A549 (cell line): ENCODE measurements at regions not wholly inside any gene's neighbourhood (a gene's known extent, or its start where the extent isn't known, plus 50 kb on each side); places are given as distances from the start of the nearest gene placed in this dataset.

Source experiments
- ATAC-seq, 2 experiments: fragments of 200-7000 bp in 1 of 2; fragments of >200 bp in 1 of 2; cut with Nextera tagmentation in 1 of 2; cut with Tn5 transposase in 1 of 2; 3 replicates each; pipeline versions ENCODE4 v1.8.0 to v1.9.1; 2018 to 2020; ENCODE audit warnings: mild to moderate bottlenecking in 1 of 2, moderate library complexity in 1 of 2
- CTCF ChIA-PET: fragments of 300-600 bp; sonication (Branson Sonifier 250); formaldehyde crosslinking; extraction: SDS; loops from one replicate; lab custom pipeline; 2021; ENCODE audit warnings: antibody characterized with exemption, inconsistent platforms; lab: Yijun Ruan, JAX
- POLR2A ChIA-PET: fragments of 350-600 bp; formaldehyde crosslinking; extraction: SDS; loops from one replicate; lab custom pipeline; 2021; ENCODE audit warnings: antibody characterized with exemption, inconsistent platforms; lab: Yijun Ruan, JAX
- DNase-seq, 2 experiments: peaks; one replicate each; pipeline versions ENCODE4 v3.0.0 to v3.0.0-alpha.2; 2011 to 2016; ENCODE audit warnings: low read depth in 1 of 2, low spot score in 1 of 2
- FAIRE-seq: peaks from 2 replicates; lab custom pipeline; 2011; peaks lifted over from hg19 to GRCh38; lab: Jason Lieb, UNC
- H3K27ac ChIP-seq, 2 experiments: fragments of >200 bp; sonication (Bioruptor Twin); formaldehyde crosslinking; 3 replicates each; pipeline ENCODE4 v1.5.1; 2016 to 2017
- H3K4me1 ChIP-seq: fragments of >200 bp; sonication (Bioruptor Twin); formaldehyde crosslinking; 3 replicates; pipeline ENCODE4 v1.6.1; 2016
- H3K4me2 ChIP-seq: fragments of >200 bp; sonication (Bioruptor Twin); formaldehyde crosslinking; 3 replicates; pipeline ENCODE4 v1.6.1; 2016
- H3K4me3 ChIP-seq: fragments of >200 bp; sonication (Bioruptor Twin); formaldehyde crosslinking; 3 replicates; pipeline ENCODE4 v1.5.1; 2016
- H3K9me3 ChIP-seq: fragments of >200 bp; sonication (Bioruptor Twin); formaldehyde crosslinking; 3 replicates; pipeline ENCODE4 v1.6.1; 2016
- BHLHE40 ChIP-seq: IDR thresholded peaks from 2 replicates; pipeline ENCODE4 v1.6.1; 2012; ENCODE audit warnings: low read depth, low read length, inconsistent platforms
- CBX2 ChIP-seq: fragments of 200-600 bp; sonication (generic); IDR thresholded peaks from 2 replicates; pipeline ENCODE4 v1.6.1; 2016; ENCODE audit warnings: low read depth, mild to moderate bottlenecking, borderline replicate concordance
- CEBPB ChIP-seq, 2 experiments: fragments of >200 bp in 1 of 2; sonication (Bioruptor Twin) in 1 of 2; formaldehyde crosslinking in 1 of 2; IDR thresholded peaks; 2 replicates each; pipeline ENCODE4 v1.6.1; 2012 to 2016
- CHD2 ChIP-seq: fragments of 150-350 bp; IDR thresholded peaks from 2 replicates; pipeline ENCODE4 v1.6.1; 2014; ENCODE audit warnings: low read length; ENCODE audit not compliant: partially characterized antibody
- CHD4 ChIP-seq: fragments of 200-600 bp; sonication (generic); IDR thresholded peaks from 2 replicates; pipeline ENCODE4 v1.6.1; 2016; ENCODE audit warnings: antibody characterized with exemption, mild to moderate bottlenecking, borderline replicate concordance
- EP300 ChIP-seq, 2 experiments: fragments of >200 bp; sonication (Bioruptor Twin); formaldehyde crosslinking; IDR thresholded peaks; 2 replicates in 1 of 2; 3 replicates in 1 of 2; pipeline ENCODE4 v1.6.1; 2016 to 2017
- ESRRA ChIP-seq: fragments of 150-350 bp; IDR thresholded peaks from 2 replicates; pipeline ENCODE4 v1.6.1; 2014; ENCODE audit warnings: mild to moderate bottlenecking, low read length, borderline replicate concordance
- FOSL2 ChIP-seq, 2 experiments: fragments of 450-650 bp in 1 of 2; fragments of >200 bp in 1 of 2; sonication (Bioruptor Twin) in 1 of 2; formaldehyde crosslinking; IDR thresholded peaks; 2 replicates each; pipeline versions ENCODE4 v1.5.0 to v1.6.1; 2016 to 2020; ENCODE audit warnings: mild to moderate bottlenecking in 1 of 2, moderate library complexity in 1 of 2
- FOXS1 ChIP-seq: fragments of 250-450 bp; sonication (Bioruptor Pico); IDR thresholded peaks from 2 replicates; pipeline ENCODE4 v1.5.0; 2020; ENCODE audit warnings: mild to moderate bottlenecking, moderate library complexity
- HDAC2 ChIP-seq: fragments of 200-600 bp; sonication (generic); IDR thresholded peaks from 2 replicates; pipeline ENCODE4 v1.6.1; 2016
- HEYL ChIP-seq: fragments of 250-450 bp; sonication (Bioruptor Pico); IDR thresholded peaks from 2 replicates; pipeline ENCODE4 v1.8.0; 2021; ENCODE audit warnings: mild to moderate bottlenecking, moderate library complexity
- HOXB13 ChIP-seq: fragments of 250-450 bp; sonication (Bioruptor Pico); IDR thresholded peaks from 2 replicates; pipeline ENCODE4 v1.5.0; 2020; ENCODE audit warnings: low read depth, mild to moderate bottlenecking, moderate library complexity
- KDM1A ChIP-seq: fragments of 200-600 bp; sonication (generic); IDR thresholded peaks from 2 replicates; pipeline ENCODE4 v1.6.1; 2016; ENCODE audit warnings: low read depth, mild to moderate bottlenecking
- MAFK ChIP-seq: fragments of 450-650 bp; IDR thresholded peaks from 2 replicates; pipeline ENCODE4 v1.6.1; 2014; ENCODE audit not compliant: partially characterized antibody
- MAZ ChIP-seq: fragments of 150-350 bp; IDR thresholded peaks from 2 replicates; pipeline ENCODE4 v1.6.1; 2014; ENCODE audit warnings: antibody characterized with exemption, low read depth, low read length, borderline replicate concordance
- NFE2L2 ChIP-seq: fragments of 150-350 bp; conservative IDR thresholded peaks from 2 replicates; pipeline ENCODE4 v1.6.1; 2014; ENCODE audit warnings: low read length
- PHF8 ChIP-seq: fragments of 200-600 bp; sonication (generic); IDR thresholded peaks from 2 replicates; pipeline ENCODE4 v1.6.1; 2016; ENCODE audit warnings: low read depth, mild to moderate bottlenecking, antibody characterized with exemption, moderate library complexity, borderline replicate concordance
- POLR2A ChIP-seq: IDR thresholded peaks from 2 replicates; pipeline ENCODE4 v1.6.1; 2012; ENCODE audit warnings: mild to moderate bottlenecking, low read length
- POLR2AphosphoS2 ChIP-seq: conservative IDR thresholded peaks from 2 replicates; pipeline ENCODE4 v1.6.1; 2012; ENCODE audit warnings: low read length, improper control_type of control experiment, inconsistent platforms
- RAD21 ChIP-seq, 2 experiments: fragments of >200 bp in 1 of 2; sonication (Bioruptor Twin) in 1 of 2; formaldehyde crosslinking in 1 of 2; IDR thresholded peaks in 1 of 2; conservative IDR thresholded peaks in 1 of 2; 2 replicates in 1 of 2; 3 replicates in 1 of 2; pipeline ENCODE4 v1.6.1; 2012 to 2018; ENCODE audit warnings: inconsistent platforms in 1 of 2
- RFX5 ChIP-seq: fragments of 450-650 bp; IDR thresholded peaks from 2 replicates; pipeline ENCODE4 v1.7.1; 2014; ENCODE audit warnings: antibody characterized with exemption, mild to moderate bottlenecking, moderate library complexity
- RNF2 ChIP-seq: fragments of 200-600 bp; sonication (generic); IDR thresholded peaks from 2 replicates; pipeline ENCODE4 v1.6.1; 2016; ENCODE audit warnings: low read depth, mild to moderate bottlenecking, antibody characterized with exemption, moderate library complexity, borderline replicate concordance
- SMC3 ChIP-seq: fragments of >200 bp; sonication (Bioruptor Twin); formaldehyde crosslinking; IDR thresholded peaks from 3 replicates; pipeline ENCODE4 v1.6.1; 2018; ENCODE audit warnings: inconsistent platforms
- TP53 ChIP-seq: fragments of 250-450 bp; sonication (Bioruptor Pico); IDR thresholded peaks from 2 replicates; pipeline ENCODE4 v1.5.0; 2021; ENCODE audit warnings: mild to moderate bottlenecking, moderate library complexity
- ZC3H11A ChIP-seq: fragments of 450-650 bp; IDR thresholded peaks from 2 replicates; pipeline ENCODE4 v1.6.1; 2014; ENCODE audit warnings: antibody characterized with exemption, mild to moderate bottlenecking
- WGBS: methylation state at CpG from one replicate; pipeline ENCODE4 v1.1.6; 2017; ENCODE audit errors: missing lambda C conversion rate; 5-methylcytosine and 5-hydroxymethylcytosine counted together
- TF ChIP-seq, protein P1 (sequence below): fragments of 200-600 bp; sonication (generic); IDR thresholded peaks from 2 replicates; pipeline ENCODE4 v1.6.1; 2016; ENCODE audit warnings: antibody characterized with exemption, mild to moderate bottlenecking, moderate library complexity
- TF ChIP-seq, protein P2 (sequence below): IDR thresholded peaks from 2 replicates; pipeline ENCODE4 v1.6.1; 2012; ENCODE audit warnings: low read depth, borderline replicate concordance
- TF ChIP-seq, protein P3 (sequence below): fragments of >200 bp; sonication (Bioruptor Twin); formaldehyde crosslinking; IDR thresholded peaks from 2 replicates; pipeline ENCODE4 v1.6.1; 2016
- TF ChIP-seq, protein P4 (sequence below): IDR thresholded peaks from 2 replicates; pipeline ENCODE4 v1.6.1; 2012
- TF ChIP-seq, protein P5 (sequence below): fragments of 150-350 bp; IDR thresholded peaks from 2 replicates; pipeline ENCODE4 v1.6.1; 2014; ENCODE audit warnings: low read depth, mild to moderate bottlenecking, low read length
- TF ChIP-seq, protein P6 (sequence below): fragments of 250-450 bp; sonication (Bioruptor Pico); IDR thresholded peaks from 2 replicates; pipeline ENCODE4 v1.5.0; 2020; ENCODE audit warnings: low read depth, mild to moderate bottlenecking, moderate library complexity

DNA sequence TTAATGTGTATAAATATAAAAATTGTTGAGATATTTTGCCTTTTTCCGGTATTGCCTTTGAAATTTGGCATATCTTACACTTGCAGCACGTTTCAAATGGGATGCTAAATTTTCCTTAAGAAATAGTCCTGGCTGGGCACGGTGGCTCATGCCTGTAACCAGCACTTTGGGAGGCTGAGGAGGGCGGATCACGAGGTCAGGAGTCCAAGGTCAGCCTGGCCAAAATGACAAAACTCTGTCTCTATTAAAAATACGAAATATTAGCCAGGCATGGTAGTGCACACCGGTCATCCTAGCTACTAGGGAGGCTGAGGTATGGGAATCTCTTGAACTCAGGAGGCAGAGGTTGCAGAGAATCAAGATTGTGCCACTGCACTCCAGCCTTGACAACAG is 220.2 kb downstream of the PTEN start:
- POLR2A ChIA-PET: no interaction called here
- Histone ChIP-seq H3K4me1 (peaks cover 17% of the 10 kb centered on the region), H3K9me3 (no peaks in the 10 kb centered on the region)
- WGBS: 68% methylated on average over 7 of the region's 7 CpGs
- DNase-seq: no peak
- no peak for FAIRE-seq
- TF ChIP-seq, protein P1, sequence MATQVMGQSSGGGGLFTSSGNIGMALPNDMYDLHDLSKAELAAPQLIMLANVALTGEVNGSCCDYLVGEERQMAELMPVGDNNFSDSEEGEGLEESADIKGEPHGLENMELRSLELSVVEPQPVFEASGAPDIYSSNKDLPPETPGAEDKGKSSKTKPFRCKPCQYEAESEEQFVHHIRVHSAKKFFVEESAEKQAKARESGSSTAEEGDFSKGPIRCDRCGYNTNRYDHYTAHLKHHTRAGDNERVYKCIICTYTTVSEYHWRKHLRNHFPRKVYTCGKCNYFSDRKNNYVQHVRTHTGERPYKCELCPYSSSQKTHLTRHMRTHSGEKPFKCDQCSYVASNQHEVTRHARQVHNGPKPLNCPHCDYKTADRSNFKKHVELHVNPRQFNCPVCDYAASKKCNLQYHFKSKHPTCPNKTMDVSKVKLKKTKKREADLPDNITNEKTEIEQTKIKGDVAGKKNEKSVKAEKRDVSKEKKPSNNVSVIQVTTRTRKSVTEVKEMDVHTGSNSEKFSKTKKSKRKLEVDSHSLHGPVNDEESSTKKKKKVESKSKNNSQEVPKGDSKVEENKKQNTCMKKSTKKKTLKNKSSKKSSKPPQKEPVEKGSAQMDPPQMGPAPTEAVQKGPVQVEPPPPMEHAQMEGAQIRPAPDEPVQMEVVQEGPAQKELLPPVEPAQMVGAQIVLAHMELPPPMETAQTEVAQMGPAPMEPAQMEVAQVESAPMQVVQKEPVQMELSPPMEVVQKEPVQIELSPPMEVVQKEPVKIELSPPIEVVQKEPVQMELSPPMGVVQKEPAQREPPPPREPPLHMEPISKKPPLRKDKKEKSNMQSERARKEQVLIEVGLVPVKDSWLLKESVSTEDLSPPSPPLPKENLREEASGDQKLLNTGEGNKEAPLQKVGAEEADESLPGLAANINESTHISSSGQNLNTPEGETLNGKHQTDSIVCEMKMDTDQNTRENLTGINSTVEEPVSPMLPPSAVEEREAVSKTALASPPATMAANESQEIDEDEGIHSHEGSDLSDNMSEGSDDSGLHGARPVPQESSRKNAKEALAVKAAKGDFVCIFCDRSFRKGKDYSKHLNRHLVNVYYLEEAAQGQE: no peak
- TF ChIP-seq FOXS1 (CRISPR knock-in tag): no peak
- no peak for TF ChIP-seq HEYL
- TF ChIP-seq, protein P2, sequence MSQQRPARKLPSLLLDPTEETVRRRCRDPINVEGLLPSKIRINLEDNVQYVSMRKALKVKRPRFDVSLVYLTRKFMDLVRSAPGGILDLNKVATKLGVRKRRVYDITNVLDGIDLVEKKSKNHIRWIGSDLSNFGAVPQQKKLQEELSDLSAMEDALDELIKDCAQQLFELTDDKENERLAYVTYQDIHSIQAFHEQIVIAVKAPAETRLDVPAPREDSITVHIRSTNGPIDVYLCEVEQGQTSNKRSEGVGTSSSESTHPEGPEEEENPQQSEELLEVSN: no peak
- TF ChIP-seq MAZ: no peak
- no peak for TF ChIP-seq RFX5
- TF ChIP-seq, protein P3, sequence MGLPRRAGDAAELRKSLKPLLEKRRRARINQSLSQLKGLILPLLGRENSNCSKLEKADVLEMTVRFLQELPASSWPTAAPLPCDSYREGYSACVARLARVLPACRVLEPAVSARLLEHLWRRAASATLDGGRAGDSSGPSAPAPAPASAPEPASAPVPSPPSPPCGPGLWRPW: no peak
- TF ChIP-seq NFE2L2: no peak
- TF ChIP-seq SMC3: no peak
- TF ChIP-seq POLR2A: no peak
- no peak for TF ChIP-seq BHLHE40
- TF ChIP-seq FOSL2 (IDR thresholded peaks at IDR 0.05): no peak
- no peak for TF ChIP-seq FOSL2 (CRISPR knock-in tag; IDR thresholded peaks at IDR 0.05)
- no peak for TF ChIP-seq ZC3H11A
- no peak for TF ChIP-seq TP53 (CRISPR knock-in tag)
- TF ChIP-seq HDAC2: no peak
- TF ChIP-seq, protein P4, sequence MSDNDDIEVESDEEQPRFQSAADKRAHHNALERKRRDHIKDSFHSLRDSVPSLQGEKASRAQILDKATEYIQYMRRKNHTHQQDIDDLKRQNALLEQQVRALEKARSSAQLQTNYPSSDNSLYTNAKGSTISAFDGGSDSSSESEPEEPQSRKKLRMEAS: no peak
- no peak for TF ChIP-seq HOXB13 (CRISPR knock-in tag)
- TF ChIP-seq CHD2: no peak
- TF ChIP-seq, all 56 proteins: peak for 0
- ATAC-seq: no peak
- no peak overlapping the region for H3K4me3 ChIP-seq
- H3K27ac ChIP-seq: no peak overlapping the region
- CTCF ChIA-PET: interaction anchor here (0.8 kb wide), 1 partner anchor 31 kb away, joined by 3 read pairs; no protein-coding TSS in a partner anchor
- no peak overlapping the region for H3K4me2 ChIP-seq

DNA sequence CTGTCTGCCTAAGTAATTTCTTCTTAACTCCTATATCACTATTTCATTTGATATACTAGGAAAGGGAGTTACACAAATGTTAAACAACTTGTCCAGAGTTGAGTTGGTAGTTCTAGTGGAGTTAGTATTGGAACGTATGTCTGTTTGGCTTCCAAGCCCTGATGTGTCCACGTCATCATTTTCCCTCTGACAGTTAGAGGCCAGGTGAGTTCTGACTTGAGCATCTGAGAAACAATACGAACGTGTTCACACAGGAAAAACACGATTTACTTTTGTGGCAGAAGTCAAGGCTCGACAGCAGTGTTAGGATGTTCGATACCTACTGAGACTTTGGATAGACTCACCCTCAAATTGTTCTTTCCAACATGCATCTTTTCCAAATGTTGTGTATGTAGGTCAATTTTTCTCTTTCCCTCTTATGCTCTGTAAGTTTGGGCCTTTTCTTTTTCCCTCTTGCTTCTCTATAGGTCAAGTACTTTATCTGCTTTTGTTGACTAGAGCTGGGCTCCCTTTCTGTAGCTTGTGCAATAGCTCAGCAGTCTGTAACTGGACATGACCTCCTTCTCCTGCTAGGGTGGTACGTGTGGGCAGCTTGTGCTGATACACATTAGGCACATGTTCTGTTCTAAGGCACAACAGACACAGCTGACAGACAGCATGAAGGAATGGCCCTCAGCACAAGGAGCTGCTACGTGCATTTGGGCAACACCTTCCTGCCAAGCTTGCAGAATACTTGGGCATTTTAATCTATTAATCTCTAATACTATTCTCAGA is 222.9 kb downstream of the PTEN start:
- Histone ChIP-seq H3K4me2 (no peak overlapping the region), H3K27ac (no peak overlapping the region)
- no peak for TF ChIP-seq CBX2
- TF ChIP-seq, protein P5, sequence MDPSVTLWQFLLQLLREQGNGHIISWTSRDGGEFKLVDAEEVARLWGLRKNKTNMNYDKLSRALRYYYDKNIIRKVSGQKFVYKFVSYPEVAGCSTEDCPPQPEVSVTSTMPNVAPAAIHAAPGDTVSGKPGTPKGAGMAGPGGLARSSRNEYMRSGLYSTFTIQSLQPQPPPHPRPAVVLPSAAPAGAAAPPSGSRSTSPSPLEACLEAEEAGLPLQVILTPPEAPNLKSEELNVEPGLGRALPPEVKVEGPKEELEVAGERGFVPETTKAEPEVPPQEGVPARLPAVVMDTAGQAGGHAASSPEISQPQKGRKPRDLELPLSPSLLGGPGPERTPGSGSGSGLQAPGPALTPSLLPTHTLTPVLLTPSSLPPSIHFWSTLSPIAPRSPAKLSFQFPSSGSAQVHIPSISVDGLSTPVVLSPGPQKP: no peak
- TF ChIP-seq KDM1A: no peak
- TF ChIP-seq BHLHE40: no peak
- no peak for TF ChIP-seq CHD4
- TF ChIP-seq, protein P6, sequence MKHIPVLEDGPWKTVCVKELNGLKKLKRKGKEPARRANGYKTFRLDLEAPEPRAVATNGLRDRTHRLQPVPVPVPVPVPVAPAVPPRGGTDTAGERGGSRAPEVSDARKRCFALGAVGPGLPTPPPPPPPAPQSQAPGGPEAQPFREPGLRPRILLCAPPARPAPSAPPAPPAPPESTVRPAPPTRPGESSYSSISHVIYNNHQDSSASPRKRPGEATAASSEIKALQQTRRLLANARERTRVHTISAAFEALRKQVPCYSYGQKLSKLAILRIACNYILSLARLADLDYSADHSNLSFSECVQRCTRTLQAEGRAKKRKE (CRISPR knock-in tag): no peak
- TF ChIP-seq MAZ: no peak
- no peak for TF ChIP-seq ESRRA
- no peak for TF ChIP-seq RNF2
- no peak for TF ChIP-seq SMC3
- no peak for TF ChIP-seq MAFK
- no peak for TF ChIP-seq TP53 (CRISPR knock-in tag)
- TF ChIP-seq, protein P3: no peak
- no peak for TF ChIP-seq RAD21 (conservative IDR thresholded peaks at IDR 0.05 in 1 of 2, IDR thresholded peaks at IDR 0.05 in 1 of 2)
- no peak for TF ChIP-seq CEBPB (IDR thresholded peaks at IDR 0.05)
- no peak for TF ChIP-seq HDAC2
- TF ChIP-seq PHF8: no peak
- no peak for TF ChIP-seq POLR2AphosphoS2
- TF ChIP-seq EP300 (IDR thresholded peaks at IDR 0.05): no peak
- TF ChIP-seq, all 56 proteins: peak for 0
- CTCF ChIA-PET: interaction anchor here (1.1 kb wide), 1 partner anchor 11 kb away, joined by 3 read pairs; no protein-coding TSS in a partner anchor
- 78% methylated on average over 9 of the region's 9 CpGs for WGBS
- Histone ChIP-seq H3K4me1 (no peaks in the 10 kb centered on the region), H3K9me3 (no peaks in the 10 kb centered on the region), H3K4me3 (no peak overlapping the region)
- no peak for FAIRE-seq
- ATAC-seq: no peak
- POLR2A ChIA-PET: no interaction called here
- DNase-seq: no peak
